GM18505 (cell line): ENCODE measurements at regions not wholly inside any gene's neighbourhood (a gene's known extent, or its start where the extent isn't known, plus 50 kb on each side); places are given as distances from the start of the nearest gene placed in this dataset.

ENCODE experiments used
- ATAC-seq: cut with Tn5 transposase; IDR thresholded peaks from one replicate; pipeline ENCODE4 v1.9.1; 2021; ENCODE audit not compliant: unreplicated experiment
- POLR2A ChIP-seq: IDR thresholded peaks from 4 replicates; pipeline ENCODE4 v1.6.1; 2011; ENCODE audit warnings: borderline replicate concordance; ENCODE audit not compliant: insufficient read depth, insufficient read length; ENCODE audit errors: extremely low read depth

DNA sequence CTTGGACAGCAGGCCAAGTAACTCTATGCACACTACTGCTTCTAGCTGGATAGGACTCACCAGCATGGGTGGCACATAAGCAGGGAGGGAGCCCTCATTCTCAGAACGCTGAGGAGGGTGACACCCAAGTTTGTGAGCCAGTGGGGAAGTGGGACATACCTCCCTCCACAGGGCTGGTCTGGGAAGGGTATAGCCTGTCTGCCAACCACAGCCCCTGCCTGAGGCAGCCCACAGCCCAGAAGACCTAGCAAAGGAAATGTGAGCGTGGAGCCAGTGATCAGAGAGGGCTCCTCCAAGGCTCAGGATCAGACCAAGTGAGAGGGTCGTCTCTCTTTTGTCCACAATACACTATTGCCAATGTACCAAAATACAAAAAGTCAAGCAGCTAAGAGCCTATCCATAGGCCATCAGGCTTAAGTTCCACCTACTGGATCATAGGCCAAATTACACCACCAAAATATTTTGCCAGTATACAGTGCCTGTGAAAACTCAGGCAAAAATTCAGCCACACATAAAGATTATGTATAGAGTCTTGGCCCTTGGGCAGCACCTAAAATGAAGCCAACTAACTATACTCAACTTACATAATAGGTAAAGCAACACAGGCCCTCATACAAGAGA is 1203.1 kb downstream of the PCDH18 start:
- TF ChIP-seq POLR2A: no peak
- no peak for ATAC-seq

DNA sequence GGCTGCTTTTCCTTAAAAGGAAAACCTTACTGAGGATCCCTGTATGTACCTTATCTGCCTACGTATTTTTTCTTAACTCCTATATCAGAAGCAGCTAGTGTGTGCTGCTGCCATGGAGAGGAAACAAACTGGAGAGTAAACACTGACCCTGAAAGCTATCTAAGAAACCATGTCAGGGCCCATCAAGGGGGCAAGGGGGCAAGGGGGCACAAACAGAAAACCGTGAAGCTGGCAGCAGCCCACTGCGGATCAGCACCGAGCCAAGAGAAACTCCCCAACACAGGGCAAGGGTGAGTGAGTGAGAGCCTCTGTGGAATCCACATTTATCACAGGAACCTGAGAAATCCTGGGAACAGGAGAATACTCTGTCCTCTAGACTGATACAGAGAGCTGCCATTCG is 1204.2 kb downstream of the PCDH18 start:
- TF ChIP-seq POLR2A: no peak
- ATAC-seq: no peak

DNA sequence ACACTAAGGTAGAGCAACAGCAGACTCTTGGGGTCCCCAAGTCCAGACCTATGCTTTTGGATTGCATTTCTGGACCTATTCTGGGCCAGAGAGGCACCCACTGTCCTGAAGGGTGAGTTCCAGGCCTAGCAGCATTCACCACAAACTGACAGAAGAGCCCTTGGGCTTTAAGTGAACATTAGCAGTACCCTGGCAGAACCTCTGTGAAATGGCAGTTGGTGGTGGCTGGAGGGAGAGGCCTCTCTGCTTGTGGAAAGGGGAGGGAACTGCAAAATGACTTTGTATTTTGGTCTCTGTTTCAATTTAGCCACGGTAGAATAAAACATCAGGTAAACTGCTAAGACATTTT is 1211.9 kb downstream of the PCDH18 start:
- no peak for TF ChIP-seq POLR2A
- no peak for ATAC-seq

DNA sequence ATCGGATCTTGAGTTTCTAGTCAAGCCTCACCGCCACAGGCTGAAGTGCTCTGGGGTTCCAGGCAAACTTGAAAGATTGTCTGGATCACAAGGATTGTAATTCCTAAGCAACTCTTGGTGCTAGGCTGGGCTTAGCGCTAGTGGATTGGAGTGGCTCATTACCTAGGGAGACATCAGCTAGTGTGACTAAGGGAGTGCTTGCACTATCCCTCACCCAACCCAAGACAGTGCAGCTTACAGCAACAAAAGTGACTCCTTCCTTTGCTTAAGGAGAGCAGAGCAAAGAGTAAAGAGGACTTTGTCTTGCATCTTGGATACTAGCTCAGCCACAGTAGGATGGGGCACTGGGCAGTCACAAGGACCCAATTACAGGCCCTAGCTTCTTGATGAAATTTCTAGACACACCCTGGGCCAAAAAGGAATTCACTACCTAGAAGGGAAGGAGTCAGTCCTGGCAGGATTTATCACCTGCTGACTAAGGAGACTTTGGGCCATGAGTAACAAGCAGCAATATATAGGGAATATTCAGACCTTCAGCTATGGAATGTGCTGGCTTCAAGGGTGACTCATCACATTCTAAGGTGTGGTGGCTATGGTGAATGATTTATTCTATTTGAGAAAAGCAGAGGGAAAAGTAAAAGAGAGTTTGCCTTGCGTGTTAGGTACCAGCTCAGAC is 1212.4 kb downstream of the PCDH18 start:
- no peak for TF ChIP-seq POLR2A
- ATAC-seq: no peak

DNA sequence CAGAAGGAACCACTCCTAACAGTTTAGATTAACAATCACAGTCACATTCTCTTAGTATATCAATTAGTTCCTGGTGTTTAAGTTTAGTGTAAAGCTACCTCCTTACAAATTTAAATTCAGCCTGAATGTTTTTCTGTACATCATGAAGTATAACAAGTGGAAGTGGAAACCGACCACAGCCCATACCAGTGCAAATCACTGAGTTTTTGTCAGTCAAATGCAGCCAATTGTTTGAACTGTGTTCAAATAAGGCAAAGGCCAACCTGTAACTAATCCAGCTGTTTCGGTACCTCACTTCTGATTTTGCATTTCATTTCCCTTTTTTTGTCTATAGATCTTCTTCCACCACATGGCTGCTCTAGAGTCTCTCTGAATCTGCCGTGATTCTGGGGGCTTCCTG is 1215.3 kb downstream of the PCDH18 start:
- TF ChIP-seq POLR2A: no peak
- ATAC-seq: no peak

DNA sequence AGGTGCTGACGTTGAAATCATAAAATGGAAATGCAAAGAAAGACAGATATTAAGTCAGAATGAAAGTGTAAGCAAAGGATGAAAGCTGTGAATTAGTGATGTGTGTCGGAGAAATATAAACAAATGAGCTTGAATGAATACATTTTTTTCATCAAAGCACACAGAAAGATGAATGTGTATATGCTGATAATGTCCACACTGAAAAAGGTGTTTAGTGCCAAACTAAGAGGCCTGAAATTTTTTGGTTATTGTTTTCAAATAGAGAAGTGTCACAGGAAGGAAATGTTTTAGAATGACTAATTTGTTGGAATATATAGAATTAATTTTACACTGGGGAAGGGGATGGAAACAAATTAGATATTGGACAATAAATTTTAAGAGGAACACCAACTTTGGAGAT is 1217.6 kb downstream of the PCDH18 start:
- no peak for ATAC-seq
- no peak for TF ChIP-seq POLR2A

DNA sequence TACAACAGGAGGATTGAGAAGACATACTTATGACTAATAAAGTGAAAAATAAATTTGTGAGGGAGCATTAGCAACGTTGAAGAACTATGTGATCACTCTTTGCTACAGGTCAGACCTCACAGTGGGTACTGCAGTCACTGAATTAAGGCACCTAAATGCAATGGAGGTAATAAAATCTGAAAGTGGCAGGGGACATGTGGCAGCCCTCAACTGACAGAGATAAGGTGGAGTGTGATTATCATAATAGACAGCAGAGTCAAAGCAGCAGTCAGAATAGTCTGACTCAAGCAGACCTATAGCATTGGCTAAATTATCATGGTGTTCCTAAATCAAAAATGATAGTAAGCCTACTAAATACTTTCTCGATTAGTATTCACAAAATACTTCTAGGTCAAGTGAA is 1220.5 kb downstream of the PCDH18 start:
- no peak for ATAC-seq
- TF ChIP-seq POLR2A: no peak

DNA sequence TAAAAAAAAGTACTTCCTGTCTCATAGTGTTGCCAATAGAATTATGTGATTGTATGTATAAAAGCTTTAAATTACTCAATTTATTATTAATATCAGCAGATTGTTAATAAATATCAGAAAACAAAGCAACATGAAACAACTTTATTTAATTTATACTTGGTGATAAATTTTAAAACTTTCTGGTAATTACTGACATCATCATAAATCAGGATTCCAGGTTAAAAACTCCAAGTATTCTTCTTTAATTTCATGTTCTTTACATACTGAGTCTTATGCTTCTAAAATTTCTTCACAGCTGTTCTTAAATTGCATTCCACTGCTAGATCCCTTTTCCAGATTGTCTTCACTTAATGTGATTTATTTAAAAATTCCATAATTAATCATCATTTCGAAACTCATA is 1224.5 kb downstream of the PCDH18 start:
- no peak for ATAC-seq
- no peak for TF ChIP-seq POLR2A

DNA sequence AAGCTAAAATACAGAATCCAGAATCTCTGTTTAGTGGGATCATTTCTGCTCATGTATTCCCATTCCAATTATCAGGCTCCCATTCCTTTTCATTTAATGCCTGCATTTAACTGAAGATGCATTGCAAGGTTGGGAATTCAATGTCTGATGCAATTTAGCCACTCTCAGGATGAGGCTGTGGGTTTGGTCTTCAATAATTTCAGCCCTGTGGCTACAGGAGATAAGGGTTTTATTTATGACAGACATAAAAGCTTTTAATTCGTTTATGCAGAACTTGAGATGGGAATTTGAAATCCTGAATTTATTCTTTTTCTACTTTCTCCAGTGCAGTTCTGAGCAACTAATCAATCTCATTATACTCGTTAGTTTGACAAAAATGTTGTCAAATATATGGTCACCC is 1225.9 kb downstream of the PCDH18 start:
- no peak for ATAC-seq
- no peak for TF ChIP-seq POLR2A

DNA sequence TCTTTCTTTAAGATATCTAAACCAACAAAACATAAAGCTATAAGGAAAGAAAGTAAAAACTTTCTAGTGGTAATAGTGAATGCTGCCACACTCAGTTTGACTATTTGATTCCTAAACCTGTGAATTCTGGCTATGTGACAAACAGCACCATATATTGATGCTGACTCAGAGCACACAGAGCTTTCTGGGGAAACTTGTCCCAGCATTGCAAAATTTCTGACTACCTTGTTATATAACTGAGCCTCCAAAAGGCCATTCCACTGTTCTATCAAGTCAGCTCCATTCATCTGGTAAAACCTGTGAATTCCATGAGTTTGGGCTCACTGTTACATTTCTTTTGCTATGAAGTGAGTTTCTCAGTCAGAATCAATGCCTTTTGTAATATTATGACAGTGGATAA is 1229.7 kb downstream of the PCDH18 start:
- no peak for ATAC-seq
- TF ChIP-seq POLR2A: no peak

DNA sequence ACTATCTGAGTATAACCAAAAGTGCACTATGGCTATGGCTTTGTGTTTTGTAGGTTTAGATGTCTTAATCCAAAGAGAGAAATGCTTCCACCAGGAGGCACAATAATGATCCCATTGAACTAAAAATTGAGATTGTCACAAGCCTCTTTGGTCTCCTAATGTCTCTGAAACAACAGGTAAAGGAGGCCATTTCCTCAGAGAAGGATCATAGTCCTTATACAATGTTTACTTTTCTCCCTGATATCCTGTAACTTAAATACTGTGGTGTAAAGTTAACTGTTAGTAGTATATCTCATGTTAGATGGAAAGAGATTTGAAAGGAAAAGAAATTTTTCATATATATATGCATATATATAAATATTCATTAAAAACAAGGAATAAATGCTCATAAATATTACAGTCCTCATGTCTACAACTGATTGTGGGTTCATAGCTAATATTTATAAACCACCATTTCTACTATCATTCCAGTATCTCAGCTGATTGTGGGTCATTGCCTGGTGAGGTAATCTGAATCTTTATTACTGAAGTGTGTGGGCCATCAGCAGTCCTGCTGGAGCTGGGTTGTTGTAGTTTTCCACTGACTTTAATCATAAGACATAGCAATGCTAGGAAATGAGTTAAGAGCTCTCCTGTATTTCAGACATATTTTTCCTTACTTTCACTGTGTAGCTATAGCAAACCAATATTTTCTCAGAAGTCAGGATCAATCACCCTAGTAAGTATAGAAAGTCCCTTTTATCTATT is 1230.4 kb downstream of the PCDH18 start:
- TF ChIP-seq POLR2A: no peak
- ATAC-seq: no peak

DNA sequence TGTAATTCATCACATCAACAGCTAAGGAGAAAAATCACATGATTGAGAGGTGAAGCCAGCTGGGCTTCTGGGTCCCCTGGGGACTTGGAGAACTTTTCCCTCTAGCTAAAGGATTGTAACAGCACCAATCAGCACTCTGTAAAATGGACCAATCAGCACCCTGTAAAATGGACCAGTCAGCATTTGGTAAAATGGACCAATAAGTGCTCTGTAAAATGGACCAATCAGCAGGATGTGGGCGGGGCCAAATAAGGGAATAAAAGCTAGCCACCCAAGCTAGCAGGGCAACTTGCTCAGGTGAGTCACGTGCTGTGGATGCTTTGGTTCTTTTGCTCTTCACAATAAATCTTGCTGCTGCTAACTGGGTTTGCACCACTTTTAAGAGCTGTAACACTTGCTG is 1248.3 kb downstream of the PCDH18 start:
- TF ChIP-seq POLR2A: no peak
- ATAC-seq: no peak

DNA sequence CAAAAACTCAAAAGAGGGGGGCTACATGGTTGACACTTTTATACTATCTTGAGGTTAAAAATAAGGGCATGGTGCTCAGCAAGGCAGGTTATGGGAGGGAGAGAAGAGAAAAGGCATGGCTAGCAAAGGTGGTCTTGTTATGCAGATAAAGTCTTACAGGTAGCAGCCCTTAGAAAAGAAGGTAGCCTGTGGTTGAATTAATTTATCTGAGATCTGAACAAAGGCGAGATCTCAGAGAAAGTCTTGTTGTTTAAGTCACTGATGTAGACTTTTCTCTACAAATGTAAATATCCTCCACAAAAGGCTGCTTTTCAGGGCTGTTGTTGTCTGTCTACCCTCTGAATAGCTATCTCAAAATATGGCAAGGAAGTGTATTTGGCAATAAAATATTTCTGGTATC is 1250.4 kb downstream of the PCDH18 start:
- no peak for TF ChIP-seq POLR2A
- ATAC-seq: no peak

DNA sequence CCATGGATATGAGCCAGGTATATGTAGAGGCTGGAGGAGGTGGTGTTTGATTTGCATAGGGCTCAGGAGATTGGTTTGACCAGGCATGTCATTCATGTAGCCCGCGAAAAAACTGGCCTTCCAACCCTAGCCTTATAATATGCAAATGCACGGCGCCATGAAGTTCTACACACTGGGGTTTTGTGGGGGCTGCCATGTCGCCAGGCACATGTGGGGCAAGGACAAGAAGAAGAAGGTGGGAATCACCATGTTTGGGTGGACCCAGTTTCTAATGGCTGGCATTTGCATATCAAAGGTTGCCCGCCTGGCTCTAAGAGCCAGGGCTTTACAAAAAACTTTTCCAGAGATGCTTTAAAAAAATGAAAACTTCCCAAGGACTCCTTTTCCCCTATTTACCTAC is 1251.0 kb downstream of the PCDH18 start:
- ATAC-seq: no peak

More for the DNA sequence above, 1251.0 kb downstream of the PCDH18 start:
- no peak for TF ChIP-seq POLR2A
